ENCODE measurements at regions not wholly inside any gene's neighbourhood (a gene's known extent, or its start where the extent isn't known, plus 50 kb on each side); places are given as distances from the start of the nearest gene placed in this dataset.

DNA sequence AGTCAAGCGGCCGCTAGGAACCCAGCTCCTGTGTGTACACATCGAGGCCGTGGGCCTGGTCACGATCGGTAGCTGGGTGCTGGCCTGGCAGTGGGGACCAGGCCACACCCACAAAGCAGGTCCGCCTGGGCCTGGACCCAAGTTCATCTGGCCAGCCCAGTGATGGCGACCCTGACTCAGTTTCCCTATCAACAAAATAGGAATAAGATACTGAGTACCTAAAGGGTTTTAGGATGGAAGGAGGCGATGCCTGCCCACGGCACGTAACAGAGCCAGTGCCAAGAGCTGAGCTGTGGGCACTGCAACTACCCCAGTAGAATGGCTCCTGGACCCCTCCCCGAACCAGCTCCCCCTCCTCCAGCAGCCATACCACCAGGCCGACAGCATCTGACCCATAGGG is 243.5 kb upstream of the SGCG start:
- TF ChIP-seq, protein P1, sequence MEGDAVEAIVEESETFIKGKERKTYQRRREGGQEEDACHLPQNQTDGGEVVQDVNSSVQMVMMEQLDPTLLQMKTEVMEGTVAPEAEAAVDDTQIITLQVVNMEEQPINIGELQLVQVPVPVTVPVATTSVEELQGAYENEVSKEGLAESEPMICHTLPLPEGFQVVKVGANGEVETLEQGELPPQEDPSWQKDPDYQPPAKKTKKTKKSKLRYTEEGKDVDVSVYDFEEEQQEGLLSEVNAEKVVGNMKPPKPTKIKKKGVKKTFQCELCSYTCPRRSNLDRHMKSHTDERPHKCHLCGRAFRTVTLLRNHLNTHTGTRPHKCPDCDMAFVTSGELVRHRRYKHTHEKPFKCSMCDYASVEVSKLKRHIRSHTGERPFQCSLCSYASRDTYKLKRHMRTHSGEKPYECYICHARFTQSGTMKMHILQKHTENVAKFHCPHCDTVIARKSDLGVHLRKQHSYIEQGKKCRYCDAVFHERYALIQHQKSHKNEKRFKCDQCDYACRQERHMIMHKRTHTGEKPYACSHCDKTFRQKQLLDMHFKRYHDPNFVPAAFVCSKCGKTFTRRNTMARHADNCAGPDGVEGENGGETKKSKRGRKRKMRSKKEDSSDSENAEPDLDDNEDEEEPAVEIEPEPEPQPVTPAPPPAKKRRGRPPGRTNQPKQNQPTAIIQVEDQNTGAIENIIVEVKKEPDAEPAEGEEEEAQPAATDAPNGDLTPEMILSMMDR (IDR thresholded peaks at IDR 0.05), result no peak
- TF ChIP-seq POLR2A (IDR thresholded peaks at IDR 0.05), result no peak
